Tongue (tissue), 1 donor: ENCODE measurements at regions not wholly inside any gene's neighbourhood (a gene's known extent, or its start where the extent isn't known, plus 50 kb on each side); places are given as distances from the start of the nearest gene placed in this dataset.

Experiments used
- DNase-seq: peaks from one replicate; pipeline ENCODE4 v3.0.0-alpha.2; 2015

GRCh38 chr14:99322731-99323599 lies 51.0 kb upstream of the BCL11B start:
- DNase-seq, result no peak

DNA sequence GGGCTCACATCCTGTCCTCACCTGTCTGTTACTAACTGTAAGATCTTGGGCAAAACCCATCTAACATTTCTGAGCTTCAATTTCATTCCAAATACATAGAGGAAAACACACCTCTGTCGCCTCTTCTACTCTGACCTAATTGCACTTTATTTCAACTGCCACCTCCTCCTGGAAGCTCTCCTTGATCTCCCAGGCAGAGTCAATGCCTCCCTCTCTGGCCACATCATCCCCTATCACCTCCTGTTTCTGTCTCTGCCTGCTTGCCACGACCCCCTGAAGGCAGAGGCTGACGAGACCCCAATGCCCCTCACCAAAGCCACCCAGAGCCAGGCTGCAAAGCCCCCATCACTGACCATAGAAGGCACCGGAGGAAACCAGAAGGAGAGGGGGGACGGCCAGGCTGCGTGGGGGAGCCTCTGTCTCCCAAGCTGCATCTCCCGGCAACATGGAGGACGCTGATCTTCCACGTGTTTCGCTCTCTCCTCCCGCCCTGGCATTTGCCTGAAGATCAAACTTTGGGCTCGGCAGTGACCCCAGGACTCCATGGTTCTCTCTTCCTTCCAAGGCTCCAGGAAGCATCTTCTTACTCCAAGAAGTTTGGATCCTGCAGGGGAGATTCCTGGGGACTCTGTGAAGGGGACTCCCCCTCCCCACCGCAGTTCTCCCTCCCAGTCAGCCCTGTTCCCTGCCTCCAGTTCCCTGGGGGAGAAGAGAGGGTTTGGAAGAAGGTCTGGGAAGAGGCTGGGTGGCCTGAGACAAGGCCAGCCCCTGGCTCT lies 50.1 kb upstream of the BCL11B start:
- DNase-seq, result no peak
